ENCODE measurements at regions not wholly inside any gene's neighbourhood (a gene's known extent, or its start where the extent isn't known, plus 50 kb on each side); places are given as distances from the start of the nearest gene placed in this dataset.
"Not testable (repeated sequence)": the region's sequence is repeated elsewhere in the genome, so short reads cannot be mapped to it uniquely, and the experiment has no call there.

DNA sequence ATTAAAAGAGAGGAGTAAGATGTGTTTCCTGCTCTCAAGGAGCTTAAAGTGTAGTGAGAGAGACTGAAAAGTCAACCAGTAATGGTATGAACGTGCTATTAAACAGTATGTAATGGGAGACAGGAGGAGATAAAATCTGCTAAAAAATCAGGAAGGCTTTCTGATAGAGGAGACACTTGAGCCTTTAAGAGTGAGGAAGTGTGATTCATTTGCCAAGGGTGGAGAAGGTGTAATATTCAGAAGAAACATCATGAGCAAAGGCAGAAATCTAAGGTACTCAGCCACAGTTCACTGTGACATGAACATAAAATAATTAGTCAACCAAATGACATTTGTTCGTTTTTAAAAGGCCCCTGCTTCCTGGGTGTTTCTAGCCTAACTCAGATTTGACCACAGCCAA, 137.8 kb upstream of the SKOR2 start:
- peaks cover 6% of the 10 kb centered on the region; the same call in 1 of the 2 replicates for H3K9me3 ChIP-seq
- no peak overlapping the region for H3K4me3 ChIP-seq
- H3K9ac ChIP-seq, result no peak overlapping the region
- H3K4me2 ChIP-seq, result no peak overlapping the region
- H3K27ac ChIP-seq, result no peak overlapping the region
- no peaks in the 10 kb centered on the region for H3K27me3 ChIP-seq
- no peaks in the 10 kb centered on the region for H3K4me1 ChIP-seq
- no peaks in the 10 kb centered on the region for H3K36me3 ChIP-seq
- H4K20me1 ChIP-seq, result no peaks in the 10 kb centered on the region
- TF ChIP-seq Cebpa-rat (IDR thresholded peaks at IDR 0.05), result no peak

DNA sequence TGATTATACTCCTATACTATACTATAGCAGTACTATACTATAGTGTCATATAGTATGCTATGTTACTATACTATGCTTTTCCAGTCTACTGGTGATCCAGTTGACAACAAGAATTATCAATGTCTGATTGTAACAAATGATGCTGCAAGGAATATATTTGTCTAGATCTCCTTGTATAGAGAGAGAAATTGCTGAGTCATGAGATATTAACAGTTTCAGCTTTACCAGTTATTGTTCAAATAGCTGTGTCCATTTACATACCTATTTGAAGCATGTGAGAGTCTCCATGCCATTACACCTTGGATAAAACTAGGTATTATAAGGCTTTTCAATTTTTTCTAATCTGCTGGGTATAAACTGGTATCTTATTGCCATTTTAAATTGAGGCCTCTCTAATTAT, 136.4 kb upstream of the SKOR2 start:
- no peaks in the 10 kb centered on the region for H3K4me1 ChIP-seq
- no peak overlapping the region for H3K27ac ChIP-seq
- H4K20me1 ChIP-seq, result no peaks in the 10 kb centered on the region
- H3K4me2 ChIP-seq, result no peak overlapping the region
- H3K9ac ChIP-seq, result no peak overlapping the region
- H3K27me3 ChIP-seq, result no peaks in the 10 kb centered on the region
- TF ChIP-seq Cebpa-rat (IDR thresholded peaks at IDR 0.05), result no peak
- peaks cover 6% of the 10 kb centered on the region; the same call in 1 of the 2 replicates for H3K9me3 ChIP-seq
- H3K36me3 ChIP-seq, result no peaks in the 10 kb centered on the region
- H3K4me3 ChIP-seq, result no peak overlapping the region

DNA sequence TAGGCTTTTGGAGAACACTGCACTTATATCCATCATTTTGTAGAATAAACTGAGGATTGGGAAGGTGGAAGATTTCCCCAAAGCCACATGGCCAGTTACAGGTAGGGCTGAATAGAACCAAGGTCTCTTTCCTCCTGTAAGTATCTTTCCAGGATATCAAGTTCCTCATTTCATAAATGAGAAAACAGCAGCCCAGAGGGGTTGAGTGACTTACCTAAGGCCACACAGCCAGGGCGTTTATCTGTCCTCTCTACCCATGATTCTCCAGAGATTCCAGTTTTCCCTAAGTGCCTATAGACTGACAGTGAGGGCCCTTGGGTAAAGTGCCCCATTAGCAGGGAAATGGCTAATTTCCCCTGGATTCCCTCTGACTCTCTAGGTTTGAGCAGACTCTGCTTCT, 132.3 kb upstream of the SKOR2 start:
- Histone ChIP-seq H3K9me3 (peaks cover 6% of the 10 kb centered on the region; the same call in 1 of the 2 replicates), H3K4me3 (no peak overlapping the region), H3K4me2 (no peak overlapping the region), H3K9ac (no peak overlapping the region), H3K4me1 (peaks cover 5% of the 10 kb centered on the region; the same call in 1 of the 2 replicates), H3K36me3 (no peaks in the 10 kb centered on the region), H4K20me1 (no peaks in the 10 kb centered on the region), H3K27me3 (no peaks in the 10 kb centered on the region), H3K27ac (no peak overlapping the region)
- TF ChIP-seq Cebpa-rat (IDR thresholded peaks at IDR 0.05), result no peak

DNA sequence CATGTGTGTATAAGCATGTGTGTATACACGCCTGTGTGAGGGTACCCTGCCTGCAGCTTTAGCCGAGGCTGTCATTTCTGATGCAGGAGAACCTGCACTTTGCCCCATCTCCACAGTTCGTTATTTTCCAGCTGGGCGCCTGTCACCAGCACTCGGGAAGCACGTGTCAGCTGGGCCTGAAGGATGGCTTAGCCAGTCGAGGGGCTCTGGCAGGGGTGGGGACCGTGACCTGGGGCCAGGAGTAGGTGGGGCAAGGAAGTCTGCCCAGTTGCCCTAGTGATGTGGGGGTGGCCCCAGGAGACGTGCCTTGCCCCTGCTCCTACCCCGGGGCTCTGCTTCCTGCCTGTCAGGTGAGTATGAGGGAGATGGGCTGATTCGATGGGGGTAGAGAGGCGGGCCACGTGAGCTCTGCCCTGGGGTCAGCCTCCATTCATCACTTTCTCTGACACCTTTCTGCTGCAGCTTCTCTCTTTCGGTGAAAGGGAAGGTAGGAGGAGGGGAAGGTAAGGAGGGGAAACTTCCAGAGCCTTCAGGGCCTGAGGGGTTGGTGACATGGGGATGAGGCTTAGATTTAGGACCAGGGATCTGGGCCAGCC, 130.6 kb upstream of the SKOR2 start:
- no peaks in the 10 kb centered on the region for H4K20me1 ChIP-seq
- no peak for TF ChIP-seq Cebpa-rat (IDR thresholded peaks at IDR 0.05)
- no peaks in the 10 kb centered on the region for H3K36me3 ChIP-seq
- H3K9me3 ChIP-seq, result peaks cover 6% of the 10 kb centered on the region; the same call in 1 of the 2 replicates
- no peak overlapping the region for H3K9ac ChIP-seq
- H3K4me3 ChIP-seq, result no peak overlapping the region
- H3K4me2 ChIP-seq, result no peak overlapping the region
- H3K4me1 ChIP-seq, result peaks cover 5% of the 10 kb centered on the region; the same call in 1 of the 2 replicates
- no peak overlapping the region for H3K27ac ChIP-seq
- H3K27me3 ChIP-seq, result no peaks in the 10 kb centered on the region

DNA sequence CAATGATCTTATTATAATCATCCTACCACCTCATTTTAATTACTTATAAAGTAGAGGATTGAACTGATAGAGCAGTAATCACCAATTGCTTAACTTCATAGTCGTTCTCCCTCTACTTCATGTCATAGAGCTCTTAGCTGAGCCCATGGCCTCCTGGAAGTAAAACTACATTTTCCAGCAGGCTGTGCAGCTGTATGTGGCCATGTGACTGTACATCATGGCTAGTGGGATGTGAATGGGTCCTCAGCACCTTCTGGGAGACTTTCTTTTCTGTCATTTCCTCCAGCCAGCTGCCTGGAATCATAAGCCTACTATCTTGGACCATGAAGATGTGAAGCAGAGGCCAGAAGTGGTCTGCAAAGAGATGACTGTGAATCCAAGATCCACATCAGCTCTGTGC, 128.7 kb upstream of the SKOR2 start:
- Histone ChIP-seq H3K27me3 (no peaks in the 10 kb centered on the region), H3K36me3 (no peaks in the 10 kb centered on the region), H3K4me3 (no peak overlapping the region), H3K4me2 (no peak overlapping the region), H3K4me1 (peaks cover 5% of the 10 kb centered on the region; the same call in 1 of the 2 replicates), H3K9ac (no peak overlapping the region), H3K27ac (no peak overlapping the region), H4K20me1 (no peaks in the 10 kb centered on the region), H3K9me3 (no peaks in the 10 kb centered on the region)
- no peak for TF ChIP-seq Cebpa-rat (IDR thresholded peaks at IDR 0.05)

DNA sequence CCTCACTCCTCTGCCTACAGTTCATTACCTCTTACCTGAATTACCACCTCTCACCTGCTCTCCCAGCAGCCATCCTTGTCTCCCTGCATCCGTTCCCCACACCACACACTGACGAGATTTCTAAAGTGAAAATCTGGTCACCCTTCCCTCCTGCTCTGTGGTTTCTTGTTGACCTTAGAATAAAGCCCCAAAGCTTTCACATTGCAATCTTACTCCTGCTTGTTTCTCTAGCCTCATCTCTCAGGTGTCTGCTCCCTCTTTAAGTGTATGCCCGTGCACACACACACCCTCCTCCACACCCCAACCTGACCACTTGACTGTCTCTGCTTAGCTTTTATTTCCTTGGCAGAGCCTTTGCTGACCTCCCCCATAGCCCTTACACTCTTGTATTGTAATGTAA, 122.0 kb upstream of the SKOR2 start:
- Histone ChIP-seq H3K27me3 (no peaks in the 10 kb centered on the region), H4K20me1 (no peaks in the 10 kb centered on the region), H3K27ac (no peak overlapping the region), H3K4me1 (no peaks in the 10 kb centered on the region), H3K4me2 (no peak overlapping the region), H3K36me3 (no peaks in the 10 kb centered on the region), H3K4me3 (no peak overlapping the region), H3K9me3 (no peaks in the 10 kb centered on the region), H3K9ac (no peak overlapping the region)
- no peak for TF ChIP-seq Cebpa-rat (IDR thresholded peaks at IDR 0.05)

DNA sequence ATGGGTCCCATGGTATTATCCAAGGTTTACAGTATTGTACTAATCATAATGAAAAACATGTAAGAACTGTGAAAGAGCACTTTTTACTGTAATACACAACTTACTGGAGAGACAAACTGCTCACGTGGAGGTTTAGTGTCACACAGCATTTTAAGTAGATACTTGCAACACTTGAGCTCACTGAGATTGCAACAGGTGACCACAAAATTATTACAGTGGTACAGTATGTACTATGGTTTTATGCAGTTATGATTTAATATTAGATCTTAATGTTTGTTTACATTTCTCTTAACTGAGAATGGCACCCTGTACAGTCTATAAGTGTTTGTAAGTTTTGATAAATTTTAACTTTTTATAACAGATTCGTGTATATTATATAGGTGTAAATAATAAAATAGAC, 118.6 kb upstream of the SKOR2 start:
- no peak overlapping the region for H3K9ac ChIP-seq
- H3K4me2 ChIP-seq, result no peak overlapping the region
- peaks cover 7% of the 10 kb centered on the region; the same call in 1 of the 2 replicates for H3K9me3 ChIP-seq
- H3K27me3 ChIP-seq, result no peaks in the 10 kb centered on the region
- no peak overlapping the region for H3K4me3 ChIP-seq
- no peaks in the 10 kb centered on the region for H3K36me3 ChIP-seq
- no peaks in the 10 kb centered on the region for H3K4me1 ChIP-seq
- H4K20me1 ChIP-seq, result no peaks in the 10 kb centered on the region
- TF ChIP-seq Cebpa-rat (IDR thresholded peaks at IDR 0.05), result no peak
- H3K27ac ChIP-seq, result no peak overlapping the region

DNA sequence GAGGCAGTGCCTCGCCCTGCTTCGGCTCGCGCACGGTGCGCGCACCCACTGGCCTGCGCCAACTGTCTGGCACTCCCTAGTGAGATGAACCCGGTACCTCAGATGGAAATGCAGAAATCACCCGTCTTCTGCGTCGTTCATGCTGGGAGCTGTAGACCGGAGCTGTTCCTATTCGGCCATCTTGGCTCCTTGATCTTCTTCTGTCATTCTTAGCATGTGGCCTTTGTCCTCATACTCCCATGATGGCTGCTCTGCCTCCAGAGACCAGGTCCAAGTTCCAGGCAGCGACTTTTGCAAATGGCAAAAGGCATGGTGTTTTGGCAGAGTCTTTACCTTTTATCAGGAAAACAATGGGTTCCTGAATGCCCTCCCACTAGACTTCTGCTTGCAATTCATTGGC, 102.6 kb upstream of the SKOR2 start:
- not testable (repeated sequence) for H4K20me1 ChIP-seq, H3K36me3 ChIP-seq, H3K4me2 ChIP-seq, H3K27ac ChIP-seq, H3K27me3 ChIP-seq, H3K9ac ChIP-seq, H3K4me3 ChIP-seq, H3K4me1 ChIP-seq, H3K9me3 ChIP-seq

DNA sequence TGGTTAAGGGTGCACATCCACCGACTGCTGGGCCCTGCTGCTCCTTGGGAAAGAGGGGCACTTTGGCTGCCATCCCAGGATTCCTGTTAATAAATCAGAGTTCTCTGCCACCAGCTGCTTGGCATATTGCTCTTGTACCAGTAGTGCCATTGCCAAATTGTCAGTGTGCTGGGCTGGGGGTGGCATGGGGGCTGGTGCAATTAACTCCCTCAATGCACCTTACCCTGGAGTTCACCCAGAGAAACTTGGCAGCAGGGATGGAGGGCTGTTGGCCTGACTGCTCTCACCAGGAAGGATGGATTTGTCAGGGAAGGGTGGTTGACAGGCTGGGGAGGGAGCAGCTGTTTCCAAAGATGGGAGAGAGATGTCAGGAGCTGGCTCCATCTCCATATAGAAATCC, 94.6 kb upstream of the SKOR2 start:
- Histone ChIP-seq H4K20me1 (no peaks in the 10 kb centered on the region), H3K27me3 (no peaks in the 10 kb centered on the region), H3K4me1 (no peaks in the 10 kb centered on the region), H3K4me3 (no peak overlapping the region), H3K9ac (no peak overlapping the region), H3K36me3 (no peaks in the 10 kb centered on the region), H3K9me3 (no peaks in the 10 kb centered on the region), H3K27ac (no peak overlapping the region), H3K4me2 (no peak overlapping the region)
- no peak for TF ChIP-seq Cebpa-rat (IDR thresholded peaks at IDR 0.05)

DNA sequence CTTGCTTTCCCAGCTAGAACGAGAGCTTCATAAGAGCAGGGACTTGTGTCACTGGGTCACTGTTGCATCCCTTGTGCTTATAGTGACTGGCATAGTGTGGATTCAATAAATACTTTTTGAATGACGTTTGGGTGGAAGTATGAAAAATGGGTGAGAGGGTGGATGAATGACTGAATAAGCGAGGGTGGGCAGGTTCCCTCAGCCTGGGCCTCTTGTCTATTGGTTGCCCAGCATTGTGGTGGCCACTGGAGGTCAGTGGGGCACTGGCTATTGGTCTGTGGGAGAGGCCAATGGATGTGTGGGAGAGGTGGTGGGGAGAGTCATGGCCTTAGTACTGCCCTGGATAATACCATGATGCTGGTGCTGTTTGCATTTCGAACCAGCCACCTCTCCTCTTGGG, 93.8 kb upstream of the SKOR2 start:
- no peaks in the 10 kb centered on the region for H3K9me3 ChIP-seq
- no peaks in the 10 kb centered on the region for H3K27me3 ChIP-seq
- no peaks in the 10 kb centered on the region for H4K20me1 ChIP-seq
- H3K27ac ChIP-seq, result no peak overlapping the region
- H3K4me2 ChIP-seq, result no peak overlapping the region
- no peak overlapping the region for H3K4me3 ChIP-seq
- no peaks in the 10 kb centered on the region for H3K36me3 ChIP-seq
- TF ChIP-seq Cebpa-rat (IDR thresholded peaks at IDR 0.05), result no peak
- no peaks in the 10 kb centered on the region for H3K4me1 ChIP-seq
- no peak overlapping the region for H3K9ac ChIP-seq

DNA sequence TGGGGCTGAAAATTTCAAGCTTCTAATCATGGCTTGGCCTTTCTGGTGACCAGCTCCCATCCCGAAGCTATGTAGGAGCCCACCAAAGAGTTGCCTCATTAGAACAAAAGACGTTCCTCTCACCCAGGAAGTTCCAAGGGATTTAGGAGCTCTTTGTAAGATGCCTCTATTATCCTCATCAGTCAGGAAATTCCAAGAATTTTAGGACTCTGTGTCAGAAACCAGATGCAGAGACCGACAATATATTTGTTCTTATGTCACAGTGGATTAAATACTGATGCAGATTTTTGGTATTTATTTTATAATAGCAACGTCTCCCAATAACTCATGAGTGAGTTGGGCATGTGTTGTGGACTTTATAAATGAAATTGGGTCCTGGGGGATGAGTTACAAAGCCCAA, 91.8 kb upstream of the SKOR2 start:
- Histone ChIP-seq H3K4me3 (no peak overlapping the region), H3K27ac (no peak overlapping the region), H3K9me3 (no peaks in the 10 kb centered on the region), H3K9ac (no peak overlapping the region), H3K36me3 (no peaks in the 10 kb centered on the region), H3K27me3 (no peaks in the 10 kb centered on the region), H4K20me1 (no peaks in the 10 kb centered on the region), H3K4me1 (no peaks in the 10 kb centered on the region), H3K4me2 (no peak overlapping the region)
- TF ChIP-seq Cebpa-rat (IDR thresholded peaks at IDR 0.05), result no peak
